ENCODE measurements at regions not wholly inside any gene's neighbourhood (a gene's known extent, or its start where the extent isn't known, plus 50 kb on each side); places are given as distances from the start of the nearest gene placed in this dataset.
"Not testable (repeated sequence)": the region's sequence is repeated elsewhere in the genome, so short reads cannot be mapped to it uniquely, and the experiment has no call there.

DNA sequence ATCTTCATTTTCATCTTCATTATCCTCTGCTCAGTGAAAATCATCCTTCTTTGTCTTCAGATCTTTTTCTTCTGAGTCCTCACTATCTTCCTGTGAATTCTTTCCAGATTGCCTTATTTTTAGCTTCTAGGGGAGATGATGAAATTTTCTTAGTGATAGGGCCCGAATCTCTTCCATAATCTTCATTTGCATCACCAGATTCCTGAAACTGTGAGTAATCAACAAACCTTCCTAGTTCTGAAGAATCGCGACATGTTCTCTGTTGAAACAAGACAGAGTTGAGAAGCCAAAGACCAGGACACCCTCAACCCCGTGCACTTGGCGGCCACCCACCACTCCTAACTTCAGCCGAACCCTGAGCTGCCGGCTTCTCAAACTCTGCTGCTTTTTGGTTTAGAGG, 92.8 kb upstream of the CDC42BPA start:
- no peak for DNase-seq

- DNase-seq: not testable (repeated sequence)
Measured at GRCh38 chr1:227406332-227406731, 88.0 kb upstream of the CDC42BPA start.

DNA sequence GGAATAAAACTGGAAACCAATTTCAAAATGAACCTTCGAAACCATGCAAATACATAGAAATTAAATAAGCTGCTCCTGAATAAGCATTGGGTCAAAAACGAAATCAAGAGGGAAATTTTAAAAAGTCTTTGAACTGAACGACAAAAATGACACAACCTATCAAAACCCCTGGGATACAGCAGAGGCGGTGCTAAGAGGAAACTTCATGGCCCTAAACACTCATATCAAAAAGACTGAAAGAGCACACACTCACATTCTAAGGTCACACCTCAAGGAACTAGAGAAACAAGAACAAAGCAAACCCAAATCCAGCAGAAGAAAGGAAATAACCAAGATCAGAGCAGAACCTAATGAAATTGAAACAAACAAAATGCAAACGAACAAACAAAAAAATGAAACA, 85.2 kb upstream of the CDC42BPA start:
- no peak for DNase-seq

- DNase-seq: no peak
Measured at GRCh38 chr1:227401562-227402342, 83.5 kb upstream of the CDC42BPA start.

DNA sequence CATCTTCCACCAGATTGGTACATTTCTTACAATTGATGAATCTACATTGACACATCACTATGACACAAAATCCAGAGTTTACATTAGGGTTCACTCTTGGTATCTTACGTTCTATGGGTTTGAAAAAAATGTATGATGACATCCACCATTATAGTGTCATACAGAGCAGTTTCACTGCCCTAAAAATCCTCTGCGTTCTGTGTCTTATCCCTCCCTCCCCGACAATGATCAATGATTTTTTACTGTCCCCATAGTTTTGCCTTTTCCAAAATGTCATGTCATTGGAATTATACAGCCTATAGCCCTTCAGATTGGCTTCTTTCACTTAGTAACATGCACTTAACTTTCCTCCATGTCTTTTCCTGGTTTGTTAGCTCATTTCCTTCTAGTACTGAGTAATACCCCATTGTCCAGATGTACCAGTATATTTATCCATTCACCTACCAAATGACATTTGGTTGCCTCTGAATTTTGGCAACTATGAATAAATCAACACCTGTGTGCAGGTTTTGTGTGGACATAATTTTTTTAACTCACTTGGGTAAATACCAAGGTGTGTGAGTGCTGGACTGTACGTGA, 80.9 kb upstream of the CDC42BPA start:
- no peak for DNase-seq

GRCh38 chr1:227397354-227397978, 79.2 kb upstream of the CDC42BPA start:
- no peak for DNase-seq

- DNase-seq: no peak
Measured at GRCh38 chr1:227396539-227397353, 78.5 kb upstream of the CDC42BPA start.

DNA sequence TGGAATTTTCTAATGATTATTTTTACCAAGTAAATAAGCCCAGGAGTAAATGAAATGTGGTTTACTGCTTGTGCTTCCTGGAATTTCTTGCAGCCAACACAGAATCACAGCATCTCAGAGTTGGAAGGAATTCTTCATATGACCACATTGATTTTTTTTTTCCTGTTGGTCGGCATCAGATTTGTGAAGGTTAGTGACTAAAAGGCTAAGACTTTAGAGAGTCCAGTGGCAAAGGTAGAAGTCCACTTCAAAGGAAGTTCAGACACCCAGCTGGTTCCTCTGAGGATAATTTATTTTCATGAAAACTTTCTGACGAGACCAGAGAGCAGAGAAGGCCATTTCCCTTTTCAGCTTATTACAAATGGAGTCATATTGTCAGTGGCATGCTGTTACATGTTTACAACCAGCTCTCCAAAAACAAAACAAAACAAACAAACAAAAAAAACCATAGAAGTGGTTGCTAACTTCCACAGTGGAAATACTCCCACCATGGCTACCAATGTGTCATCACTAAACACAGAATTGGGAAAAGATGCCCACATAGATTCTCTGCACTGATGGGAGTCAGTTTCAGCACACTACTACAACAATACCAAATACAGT, 77.2 kb upstream of the CDC42BPA start:
- DNase-seq: no peak

- no peak for DNase-seq
Measured at GRCh38 chr1:227392984-227393764, 74.9 kb upstream of the CDC42BPA start.

DNA sequence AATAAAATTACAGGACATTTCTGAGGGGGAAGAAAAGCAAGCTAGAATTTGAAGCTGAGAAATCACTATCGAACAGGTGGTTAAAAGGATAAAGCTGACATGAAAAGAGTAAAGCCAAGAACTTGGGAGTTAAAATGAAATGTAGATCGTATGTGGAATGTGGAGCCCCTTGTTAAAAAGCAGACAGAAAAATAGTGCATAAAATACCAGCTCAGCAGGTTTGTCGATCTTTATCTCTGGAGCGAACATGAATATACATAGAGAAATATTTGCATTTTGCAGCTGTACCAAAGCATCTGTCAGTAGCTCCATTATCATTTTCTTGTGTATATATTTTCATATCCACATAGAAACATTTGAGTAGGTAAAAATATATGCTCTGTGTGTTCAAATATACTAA, 73.6 kb upstream of the CDC42BPA start:
- DNase-seq: no peak

GRCh38 chr1:227391211-227391610, 72.9 kb upstream of the CDC42BPA start:
- DNase-seq: no peak

DNA sequence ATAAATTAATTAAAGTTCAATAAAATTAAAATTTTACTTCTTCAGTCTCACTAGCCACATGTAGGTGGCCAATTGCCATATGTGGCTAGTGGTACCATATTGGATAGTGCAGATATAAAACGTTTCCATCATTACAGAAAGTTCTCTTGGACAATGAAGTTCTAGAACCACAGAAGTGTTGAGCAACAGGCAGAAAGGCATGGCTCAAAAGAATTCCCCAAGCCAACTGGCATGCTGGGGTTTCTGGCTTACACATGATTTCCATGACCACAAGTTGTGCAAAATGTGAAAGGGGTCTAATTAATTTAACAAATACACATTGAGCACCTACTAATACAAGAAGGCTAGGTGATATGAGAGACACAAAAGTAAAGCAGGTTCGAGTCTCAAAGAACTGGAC, 72.2 kb upstream of the CDC42BPA start:
- DNase-seq: no peak

GRCh38 chr1:227388214-227389168, 70.2 kb upstream of the CDC42BPA start:
- DNase-seq: no peak

DNA sequence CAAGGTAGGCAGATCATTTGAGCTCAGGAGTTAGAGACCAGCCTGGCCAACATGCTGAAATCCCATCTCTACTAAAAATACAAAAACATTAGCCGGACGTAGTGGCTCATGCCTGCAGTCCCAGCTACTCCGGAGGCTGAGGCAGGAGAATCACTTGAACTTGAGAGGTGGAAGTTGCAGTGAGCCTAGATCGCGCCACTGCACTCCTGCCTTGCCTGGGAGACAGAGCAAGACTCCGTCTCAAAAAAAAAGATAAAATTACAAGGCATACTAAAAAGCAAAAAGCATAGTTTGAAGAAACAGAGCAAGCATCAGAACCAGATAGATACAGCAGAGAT, 61.2 kb upstream of the CDC42BPA start:
- DNase-seq: no peak

DNA sequence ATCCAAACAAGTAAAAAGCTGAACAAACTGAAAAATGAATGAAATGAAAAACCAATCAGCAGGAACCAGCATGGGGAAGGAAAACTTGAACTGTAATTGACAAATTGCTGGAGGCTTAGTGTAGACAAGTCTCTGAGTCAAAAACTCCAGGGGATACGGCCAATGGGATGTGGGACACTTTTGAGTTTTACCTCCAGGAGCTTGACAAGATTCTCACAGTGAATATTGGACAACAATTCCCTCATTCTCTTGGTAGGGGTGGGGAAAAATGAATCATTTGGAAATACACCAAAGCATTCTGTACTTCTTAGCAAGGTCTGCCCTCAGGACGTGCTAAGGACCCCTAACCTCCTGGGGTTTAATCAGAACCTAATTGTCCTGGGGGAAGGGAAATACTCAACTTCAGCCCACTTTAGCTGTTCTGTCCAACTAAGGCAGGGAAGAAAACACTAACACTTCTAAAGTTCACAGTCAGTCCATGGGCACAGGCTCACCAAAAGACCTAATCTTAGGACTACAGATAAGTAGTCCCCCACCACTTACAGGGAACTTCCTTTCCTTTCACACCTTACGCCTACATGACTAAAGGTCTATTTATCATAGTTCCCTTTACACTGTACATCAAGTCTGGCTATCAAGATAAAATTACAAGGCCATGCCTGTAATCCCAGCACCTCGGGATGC, 60.7 kb upstream of the CDC42BPA start:
- DNase-seq: no peak

GRCh38 chr1:227378181-227378580, 59.9 kb upstream of the CDC42BPA start:
- no peak for DNase-seq

DNA sequence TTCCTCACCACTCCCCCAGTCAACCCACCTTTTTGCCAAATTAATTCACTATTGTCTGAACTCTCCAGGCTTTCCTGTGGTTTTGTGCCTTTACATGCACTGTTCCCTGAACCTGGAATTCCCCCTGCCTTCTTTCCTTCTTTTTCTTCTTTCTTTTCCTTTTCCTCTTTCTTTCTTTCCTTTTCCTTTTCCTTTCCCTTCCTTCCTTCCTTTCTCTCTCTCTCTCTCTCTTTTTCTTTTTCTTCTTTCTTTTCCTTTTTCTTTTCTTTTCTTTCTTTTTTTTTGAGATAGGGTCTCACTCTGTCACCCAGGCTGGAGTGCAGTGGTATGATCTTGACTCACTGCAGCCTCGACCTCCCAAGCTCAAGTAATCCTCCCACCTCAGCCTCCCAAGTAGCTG, 56.6 kb upstream of the CDC42BPA start:
- no peak for DNase-seq

DNA sequence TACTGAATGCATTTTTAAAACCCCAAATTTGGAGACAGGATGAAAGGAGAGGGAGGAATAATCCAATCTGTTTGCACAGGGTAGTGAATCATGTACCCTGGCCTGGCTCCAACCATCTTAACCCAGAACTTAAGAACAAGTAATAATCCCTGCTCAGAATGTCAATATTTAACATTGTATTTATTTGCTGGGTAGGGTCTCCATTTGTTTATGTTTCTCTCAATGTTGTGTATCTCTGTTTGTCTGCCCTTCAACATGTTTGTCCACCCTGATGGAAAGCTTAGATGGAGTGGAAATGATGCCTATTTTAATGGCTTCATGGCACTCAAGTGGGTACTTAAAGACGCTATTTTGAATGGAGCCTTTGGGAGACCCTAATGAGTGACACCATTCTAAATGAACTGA, 54.4 kb upstream of the CDC42BPA start:
- no peak for DNase-seq

DNA sequence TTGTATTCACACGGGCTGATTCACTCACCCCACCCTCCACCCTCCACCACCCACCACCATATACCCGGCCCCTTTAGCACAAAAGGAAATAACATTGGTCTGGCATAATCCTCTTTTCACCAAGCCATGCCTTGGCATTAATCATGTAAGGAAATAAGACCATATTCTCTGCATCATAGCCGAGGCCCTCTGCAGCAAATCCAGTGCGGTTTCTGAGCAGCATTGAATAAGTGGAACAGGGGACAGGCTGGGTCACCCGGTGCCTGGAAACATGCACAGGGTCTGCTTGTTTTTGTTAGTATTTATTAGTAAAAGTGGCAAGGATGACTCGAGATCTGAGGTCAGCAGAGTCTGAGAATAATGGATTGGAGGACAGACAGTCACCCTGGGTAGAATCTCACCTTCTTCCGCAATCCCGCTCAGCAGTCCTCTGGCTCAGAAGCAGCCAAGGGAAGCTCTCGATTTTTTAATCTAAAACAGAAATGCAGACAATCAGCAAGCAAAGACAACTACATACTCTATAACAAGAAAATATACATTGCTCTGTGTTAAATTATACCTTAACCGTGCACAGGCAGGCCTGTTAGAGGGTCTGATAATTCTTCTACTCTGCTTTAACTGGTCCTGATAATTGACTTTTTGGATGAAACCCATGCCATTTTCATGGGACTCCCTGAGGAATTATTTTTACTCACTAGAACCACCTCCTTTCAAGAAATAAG, 52.4 kb upstream of the CDC42BPA start:
- DNase-seq: no peak
